MM.1S (cell line): ENCODE measurements at regions not wholly inside any gene's neighbourhood (a gene's known extent, or its start where the extent isn't known, plus 50 kb on each side); places are given as distances from the start of the nearest gene placed in this dataset.

Experiments
- EZH2 ChIP-seq: fragments of 300-600 bp; sonication (generic); optimal IDR thresholded peaks from 2 replicates; pipeline ENCODE3; 2017; ENCODE audit warnings: low read depth, mild to moderate bottlenecking, antibody characterized with exemption, low read length, mixed read lengths
- EZH2phosphoT487 ChIP-seq: fragments of 300-600 bp; sonication (generic); IDR thresholded peaks from 2 replicates; pipeline ENCODE4 v1.6.1; 2018; ENCODE audit warnings: antibody characterized with exemption, low read length
- TF ChIP-seq, protein P1 (sequence below): fragments of 300-600 bp; sonication (generic); IDR thresholded peaks from 2 replicates; pipeline ENCODE4 v1.5.1; 2016; ENCODE audit warnings: antibody characterized with exemption, low read length, mixed read lengths

DNA sequence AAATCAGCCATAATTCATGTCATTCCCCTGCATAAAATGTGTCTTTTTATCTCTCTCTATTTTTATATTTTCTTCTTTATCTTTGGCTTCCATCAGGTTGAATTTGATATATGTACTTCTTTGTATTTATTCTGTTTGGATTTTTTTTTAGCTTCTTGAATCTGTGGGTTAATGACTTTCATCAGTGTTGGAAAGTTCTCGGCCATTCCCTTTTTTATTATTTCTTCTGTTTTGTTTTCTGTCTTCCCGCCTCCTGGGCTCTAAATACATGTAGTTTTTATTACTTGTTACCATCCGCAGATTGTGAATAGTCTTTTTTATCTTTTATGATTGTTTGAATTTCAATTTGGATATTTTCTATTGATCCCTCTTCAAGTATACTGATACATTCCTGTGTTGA, 637.5 kb downstream of the NPHP4 start:
- TF ChIP-seq, protein P1, sequence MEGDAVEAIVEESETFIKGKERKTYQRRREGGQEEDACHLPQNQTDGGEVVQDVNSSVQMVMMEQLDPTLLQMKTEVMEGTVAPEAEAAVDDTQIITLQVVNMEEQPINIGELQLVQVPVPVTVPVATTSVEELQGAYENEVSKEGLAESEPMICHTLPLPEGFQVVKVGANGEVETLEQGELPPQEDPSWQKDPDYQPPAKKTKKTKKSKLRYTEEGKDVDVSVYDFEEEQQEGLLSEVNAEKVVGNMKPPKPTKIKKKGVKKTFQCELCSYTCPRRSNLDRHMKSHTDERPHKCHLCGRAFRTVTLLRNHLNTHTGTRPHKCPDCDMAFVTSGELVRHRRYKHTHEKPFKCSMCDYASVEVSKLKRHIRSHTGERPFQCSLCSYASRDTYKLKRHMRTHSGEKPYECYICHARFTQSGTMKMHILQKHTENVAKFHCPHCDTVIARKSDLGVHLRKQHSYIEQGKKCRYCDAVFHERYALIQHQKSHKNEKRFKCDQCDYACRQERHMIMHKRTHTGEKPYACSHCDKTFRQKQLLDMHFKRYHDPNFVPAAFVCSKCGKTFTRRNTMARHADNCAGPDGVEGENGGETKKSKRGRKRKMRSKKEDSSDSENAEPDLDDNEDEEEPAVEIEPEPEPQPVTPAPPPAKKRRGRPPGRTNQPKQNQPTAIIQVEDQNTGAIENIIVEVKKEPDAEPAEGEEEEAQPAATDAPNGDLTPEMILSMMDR = no peak
- no peak for TF ChIP-seq EZH2
- TF ChIP-seq EZH2phosphoT487 = no peak
